ENCODE measurements at regions not wholly inside any gene's neighbourhood (a gene's known extent, or its start where the extent isn't known, plus 50 kb on each side); places are given as distances from the start of the nearest gene placed in this dataset.

- intact Hi-C loops (cut with DNase I): no loop called here
- WGBS: 92% methylated on average over 7 of the region's 7 CpGs
- Histone ChIP-seq H3K27me3 (no peaks in the 10 kb centered on the region), H3K27ac (replicated peaks in 1 of 4) (no peak overlapping the region), H3K4me3 (no peak overlapping the region), H3K4me1 (no peaks in the 10 kb centered on the region), H3K36me3 (no peaks in the 10 kb centered on the region), H3K9me3 (no peaks in the 10 kb centered on the region)
- TF ChIP-seq, protein P1, sequence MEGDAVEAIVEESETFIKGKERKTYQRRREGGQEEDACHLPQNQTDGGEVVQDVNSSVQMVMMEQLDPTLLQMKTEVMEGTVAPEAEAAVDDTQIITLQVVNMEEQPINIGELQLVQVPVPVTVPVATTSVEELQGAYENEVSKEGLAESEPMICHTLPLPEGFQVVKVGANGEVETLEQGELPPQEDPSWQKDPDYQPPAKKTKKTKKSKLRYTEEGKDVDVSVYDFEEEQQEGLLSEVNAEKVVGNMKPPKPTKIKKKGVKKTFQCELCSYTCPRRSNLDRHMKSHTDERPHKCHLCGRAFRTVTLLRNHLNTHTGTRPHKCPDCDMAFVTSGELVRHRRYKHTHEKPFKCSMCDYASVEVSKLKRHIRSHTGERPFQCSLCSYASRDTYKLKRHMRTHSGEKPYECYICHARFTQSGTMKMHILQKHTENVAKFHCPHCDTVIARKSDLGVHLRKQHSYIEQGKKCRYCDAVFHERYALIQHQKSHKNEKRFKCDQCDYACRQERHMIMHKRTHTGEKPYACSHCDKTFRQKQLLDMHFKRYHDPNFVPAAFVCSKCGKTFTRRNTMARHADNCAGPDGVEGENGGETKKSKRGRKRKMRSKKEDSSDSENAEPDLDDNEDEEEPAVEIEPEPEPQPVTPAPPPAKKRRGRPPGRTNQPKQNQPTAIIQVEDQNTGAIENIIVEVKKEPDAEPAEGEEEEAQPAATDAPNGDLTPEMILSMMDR (IDR thresholded peaks at IDR 0.05): no peak
- TF ChIP-seq EP300 (IDR thresholded peaks at IDR 0.05) (no peak), POLR2A (IDR thresholded peaks at IDR 0.05; ENCODE audit: low read depth) (no peak), POLR2AphosphoS5 (IDR thresholded peaks at IDR 0.05) (no peak)
- DNase-seq (ENCODE audit: extremely low spot score): no peak
Observed at GRCh38 chr15:37788767-37789396, 145.6 kb upstream of the TMCO5A start.

GRCh38 chr15:37789397-37789786 lies 145.0 kb upstream of the TMCO5A start:
- no peak for TF ChIP-seq EP300 (IDR thresholded peaks at IDR 0.05)
- TF ChIP-seq POLR2AphosphoS5 (IDR thresholded peaks at IDR 0.05): no peak
- no peak for TF ChIP-seq POLR2A (IDR thresholded peaks at IDR 0.05; ENCODE audit: low read depth)
- TF ChIP-seq, protein P1 (IDR thresholded peaks at IDR 0.05): no peak
- 87% methylated on average over 5 of the region's 5 CpGs for WGBS
- no peak overlapping the region for H3K27ac ChIP-seq (replicated peaks in 1 of 4)
- no peaks in the 10 kb centered on the region for H3K4me1 ChIP-seq
- H3K4me3 ChIP-seq: no peak overlapping the region
- intact Hi-C loops (cut with DNase I): no loop called here
- no peaks in the 10 kb centered on the region for H3K36me3 ChIP-seq
- no peak for DNase-seq (ENCODE audit: extremely low spot score)
- no peaks in the 10 kb centered on the region for H3K27me3 ChIP-seq
- H3K9me3 ChIP-seq: no peaks in the 10 kb centered on the region

DNA sequence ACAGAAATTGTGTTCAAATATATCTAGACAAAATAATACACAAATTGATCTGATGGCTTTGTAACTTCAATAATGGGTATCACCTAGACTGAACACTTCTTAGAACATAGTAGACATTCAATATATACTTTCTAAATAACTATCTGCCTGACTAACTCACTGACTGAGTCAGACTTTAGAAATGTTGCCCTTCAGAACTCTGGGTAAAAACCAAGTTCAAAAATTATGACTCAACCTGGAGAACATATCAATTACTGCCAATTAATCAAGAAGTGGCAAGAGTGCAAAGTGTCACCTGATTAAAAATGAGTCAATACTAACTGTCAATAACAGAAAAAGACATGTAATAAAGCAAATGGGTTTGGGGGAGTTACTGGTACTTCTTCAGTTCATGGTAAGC lies 144.6 kb upstream of the TMCO5A start:
- Histone ChIP-seq H3K4me1 (no peaks in the 10 kb centered on the region), H3K9me3 (no peaks in the 10 kb centered on the region), H3K36me3 (no peaks in the 10 kb centered on the region), H3K4me3 (no peak overlapping the region), H3K27ac (replicated peaks in 1 of 4) (no peak overlapping the region), H3K27me3 (no peaks in the 10 kb centered on the region)
- TF ChIP-seq POLR2AphosphoS5 (IDR thresholded peaks at IDR 0.05): no peak
- intact Hi-C loops (cut with DNase I): no loop called here
- no peak for DNase-seq (ENCODE audit: extremely low spot score)

- Histone ChIP-seq H3K36me3 (no peaks in the 10 kb centered on the region), H3K4me3 (no peak overlapping the region), H3K27ac (replicated peaks in 1 of 4) (no peak overlapping the region), H3K9me3 (no peaks in the 10 kb centered on the region), H3K4me1 (no peaks in the 10 kb centered on the region), H3K27me3 (no peaks in the 10 kb centered on the region)
- no peak for TF ChIP-seq POLR2A (IDR thresholded peaks at IDR 0.05; ENCODE audit: low read depth)
- TF ChIP-seq, protein P1 (IDR thresholded peaks at IDR 0.05): no peak
- no peak for TF ChIP-seq POLR2AphosphoS5 (IDR thresholded peaks at IDR 0.05)
- TF ChIP-seq EP300 (IDR thresholded peaks at IDR 0.05): no peak
- intact Hi-C loops (cut with DNase I): no loop called here
- 82% methylated on average over 3 of the region's 3 CpGs for WGBS
- no peak for DNase-seq (ENCODE audit: extremely low spot score)
Observed at GRCh38 chr15:37791693-37792092, 142.7 kb upstream of the TMCO5A start.

DNA sequence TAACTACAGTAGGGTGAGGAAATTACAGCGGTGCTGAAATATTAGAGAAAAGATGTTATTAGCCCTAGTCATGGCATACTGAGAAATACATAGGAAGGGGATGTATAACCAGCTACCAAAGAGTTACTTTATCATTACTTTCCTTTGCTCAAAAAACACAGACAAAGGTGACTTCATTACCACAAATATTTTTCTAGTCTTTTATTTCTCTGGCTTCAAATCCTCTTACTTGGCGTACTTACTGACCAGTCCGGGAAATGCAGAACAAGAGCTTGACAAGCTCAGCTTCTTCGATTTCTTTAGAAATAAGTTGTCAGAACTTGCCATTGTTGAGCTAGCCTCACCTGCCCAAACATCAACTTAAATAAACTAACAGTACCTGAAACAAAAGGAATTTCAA lies 142.1 kb upstream of the TMCO5A start:
- Histone ChIP-seq H3K27me3 (no peaks in the 10 kb centered on the region), H3K27ac (replicated peaks in 1 of 4) (no peak overlapping the region), H3K4me1 (no peaks in the 10 kb centered on the region), H3K9me3 (no peaks in the 10 kb centered on the region), H3K36me3 (no peaks in the 10 kb centered on the region), H3K4me3 (no peak overlapping the region)
- DNase-seq (ENCODE audit: extremely low spot score): no peak
- no peak for TF ChIP-seq POLR2AphosphoS5 (IDR thresholded peaks at IDR 0.05)
- no peak for TF ChIP-seq EP300 (IDR thresholded peaks at IDR 0.05)
- TF ChIP-seq, protein P1 (IDR thresholded peaks at IDR 0.05): no peak
- intact Hi-C loops (cut with DNase I): no loop called here
- WGBS: 84% methylated on average over 4 of the region's 4 CpGs
